OCI-LY7 (cell line): ENCODE measurements at regions not wholly inside any gene's neighbourhood (a gene's known extent, or its start where the extent isn't known, plus 50 kb on each side); places are given as distances from the start of the nearest gene placed in this dataset.

Experiments used
- BruUV-seq: library from RNA; stranded (reverse); fragments of 400-500 nt; replicated peaks from 2 replicates; lab custom pipeline; 2021; lab: Mats Ljungman, UMichigan
- CTCF ChIA-PET: fragments of 300-600 bp; sonication (Branson Sonifier 250); formaldehyde crosslinking; loops from one replicate; lab custom pipeline; 2022; ENCODE audit warnings: antibody characterized with exemption; ENCODE audit not compliant: unreplicated experiment; lab: Charles Lee
- POLR2A ChIA-PET: fragments of 300-600 bp; sonication (Branson Sonifier 250); formaldehyde crosslinking; loops from one replicate; lab custom pipeline; 2022; ENCODE audit warnings: antibody characterized with exemption; lab: Charles Lee
- DNase-seq: peaks from one replicate; pipeline ENCODE4 v3.0.0-alpha.2; 2015; ENCODE audit warnings: low spot score
- H2AFZ ChIP-seq: fragments of 200-600 bp; sonication (generic), shearing (Covaris generic); 2 replicates; pipeline ENCODE4 v1.6.1; 2014; ENCODE audit warnings: mild to moderate bottlenecking, antibody characterized with exemption, low read length, moderate library complexity
- H3K27ac ChIP-seq: fragments of 200-600 bp; sonication (generic); 2 replicates; pipeline ENCODE4 v1.5.1; 2014; ENCODE audit warnings: mixed run types, low read depth, mild to moderate bottlenecking, moderate library complexity, low read length, inconsistent platforms; ENCODE audit not compliant: poor library complexity, severe bottlenecking
- H3K36me3 ChIP-seq: fragments of 200-600 bp; sonication (generic); 2 replicates; pipeline ENCODE4 v1.6.1; 2014; ENCODE audit warnings: mild to moderate bottlenecking, antibody characterized with exemption, low read length, moderate library complexity, mixed read lengths; ENCODE audit not compliant: insufficient read depth
- H3K4me1 ChIP-seq: fragments of 200-600 bp; sonication (generic); 2 replicates; pipeline ENCODE4 v1.5.1; 2014; ENCODE audit warnings: mild to moderate bottlenecking, low read length; ENCODE audit not compliant: insufficient read depth, poor library complexity, severe bottlenecking
- H3K4me2 ChIP-seq: fragments of 200-600 bp; sonication (generic); 2 replicates; pipeline ENCODE4 v1.6.1; 2014; ENCODE audit warnings: mild to moderate bottlenecking, low read length
- H3K4me3 ChIP-seq: fragments of 200-600 bp; sonication (generic); 2 replicates; pipeline ENCODE4 v1.5.1; 2014; ENCODE audit warnings: mild to moderate bottlenecking, low read depth, low read length; ENCODE audit not compliant: poor library complexity, severe bottlenecking
- H3K79me2 ChIP-seq: fragments of 200-600 bp; sonication (generic); 2 replicates; pipeline ENCODE4 v1.6.1; 2016; ENCODE audit warnings: low read depth, mild to moderate bottlenecking, low read length, moderate library complexity, mixed read lengths; ENCODE audit not compliant: insufficient read depth
- H3K9me2 ChIP-seq: fragments of 200-600 bp; sonication (generic); 2 replicates; pipeline ENCODE4 v1.6.1; 2016; ENCODE audit warnings: mild to moderate bottlenecking, low read length, mixed read lengths; ENCODE audit not compliant: insufficient read depth
- H3K9me3 ChIP-seq: fragments of 200-600 bp; sonication (generic); 2 replicates; pipeline ENCODE4 v1.6.1; 2014; ENCODE audit warnings: mild to moderate bottlenecking, mixed run types, low read length, mixed read lengths
- H4K20me1 ChIP-seq: fragments of 200-600 bp; sonication (generic); 2 replicates; pipeline ENCODE4 v1.6.1; 2014; ENCODE audit warnings: mild to moderate bottlenecking, antibody characterized with exemption, low read length, moderate library complexity, mixed read lengths; ENCODE audit not compliant: insufficient read depth
- CTCF ChIP-seq: fragments of 200-600 bp; sonication (generic); conservative IDR thresholded peaks from 2 replicates; pipeline ENCODE4 v1.5.1; 2014; ENCODE audit warnings: mild to moderate bottlenecking, antibody characterized with exemption, low read length, moderate library complexity, mixed read lengths
- EZH2phosphoT487 ChIP-seq: fragments of 200-600 bp; sonication (generic); IDR thresholded peaks from 2 replicates; pipeline ENCODE4 v1.6.1; 2018; ENCODE audit warnings: low read depth, borderline replicate concordance, mild to moderate bottlenecking, mixed run types, antibody characterized with exemption, low read length, moderate library complexity, mixed read lengths
- intact Hi-C: fragments of 100-400 bp; cut with micrococcal nuclease; formaldehyde crosslinking; loops from one replicate; pipeline ENCODE4 v1.10.0; 2022; ENCODE audit not compliant: unreplicated experiment

GRCh38 chr4:56746639-56747038, 65.5 kb upstream of the HOPX start:
- no peaks in the 10 kb centered on the region for H3K36me3 ChIP-seq
- DNase-seq = no peak
- no peaks in the 10 kb centered on the region for H4K20me1 ChIP-seq
- TF ChIP-seq CTCF (no peak), EZH2phosphoT487 (no peak)
- intact Hi-C loops = no loop called here
- H3K4me1 ChIP-seq = no peaks in the 10 kb centered on the region
- no peak overlapping the region for H3K27ac ChIP-seq
- no peak overlapping the region for H2AFZ ChIP-seq
- no peak overlapping the region for H3K4me3 ChIP-seq
- H3K79me2 ChIP-seq = no peaks in the 10 kb centered on the region
- ChIA-PET POLR2A (no interaction called here), CTCF (no interaction called here)
- no peaks in the 10 kb centered on the region for H3K9me2 ChIP-seq
- no TSS peak for BruUV-seq
- H3K9me3 ChIP-seq = 0 out of 2 replicates have a peak, but pooled peaks cover 4% of the 10 kb centered on the region
- H3K4me2 ChIP-seq = no peak overlapping the region

- Histone ChIP-seq H3K9me2 (no peaks in the 10 kb centered on the region), H3K4me2 (no peak overlapping the region), H2AFZ (no peak overlapping the region), H3K27ac (no peak overlapping the region), H3K9me3 (no peaks in the 10 kb centered on the region), H3K36me3 (no peaks in the 10 kb centered on the region), H3K4me1 (no peaks in the 10 kb centered on the region), H3K79me2 (no peaks in the 10 kb centered on the region), H4K20me1 (no peaks in the 10 kb centered on the region), H3K4me3 (no peak overlapping the region)
- POLR2A ChIA-PET = interaction anchor here (1.1 to 1.2 kb wide), 2 partner anchors 10 to 12 kb away, joined by 3 to 5 read pairs; no protein-coding TSS in a partner anchor
- intact Hi-C loops = no loop called here
- BruUV-seq = no TSS peak
- TF ChIP-seq EZH2phosphoT487 = no peak
- no peak for TF ChIP-seq CTCF
- CTCF ChIA-PET = no interaction called here
- no peak for DNase-seq
Observed at GRCh38 chr4:56745042-56745441, 63.9 kb upstream of the HOPX start.

- Histone ChIP-seq H4K20me1 (no peaks in the 10 kb centered on the region), H2AFZ (no peak overlapping the region), H3K9me3 (no peaks in the 10 kb centered on the region), H3K9me2 (no peaks in the 10 kb centered on the region), H3K4me2 (no peak overlapping the region), H3K4me3 (no peak overlapping the region), H3K4me1 (peaks cover 3% of the 10 kb centered on the region), H3K79me2 (no peaks in the 10 kb centered on the region), H3K36me3 (no peaks in the 10 kb centered on the region), H3K27ac (no peak overlapping the region)
- ChIA-PET POLR2A (interaction anchor here (0.5 to 1.0 kb wide), 4 partner anchors 15 to 56 kb away, joined by 3 to 5 read pairs (median 4); no protein-coding TSS in a partner anchor), CTCF (no interaction called here)
- TF ChIP-seq CTCF (no peak), EZH2phosphoT487 (no peak)
- intact Hi-C loops = no loop called here
- no TSS peak for BruUV-seq
- no peak for DNase-seq
Observed at GRCh38 chr4:56744030-56744429, 62.9 kb upstream of the HOPX start.
